ENCODE measurements at regions not wholly inside any gene's neighbourhood (a gene's known extent, or its start where the extent isn't known, plus 50 kb on each side); places are given as distances from the start of the nearest gene placed in this dataset.
"Not testable (repeated sequence)": the region's sequence is repeated elsewhere in the genome, so short reads cannot be mapped to it uniquely, and the experiment has no call there.

DNA sequence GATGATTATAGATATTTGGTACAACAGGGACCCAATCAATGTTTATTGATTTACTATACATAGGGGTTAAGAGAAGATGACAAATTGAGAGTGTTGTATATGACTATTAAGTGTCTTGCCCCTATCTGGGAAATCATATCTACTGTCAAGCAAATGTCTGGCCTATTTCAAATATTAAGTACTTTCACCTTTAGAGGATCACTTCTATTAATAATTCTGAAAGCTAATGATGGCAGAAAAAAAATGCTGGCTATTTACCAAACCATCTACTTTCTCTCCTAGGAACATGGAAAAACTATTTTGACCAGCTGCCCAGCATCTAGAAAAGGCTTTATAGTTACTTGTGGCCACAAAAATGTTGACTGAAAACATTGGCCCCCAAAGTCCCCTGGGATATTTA, 632.3 kb upstream of the ZNF385D start:
- DNase-seq (ENCODE audit: low read depth): no peak

DNA sequence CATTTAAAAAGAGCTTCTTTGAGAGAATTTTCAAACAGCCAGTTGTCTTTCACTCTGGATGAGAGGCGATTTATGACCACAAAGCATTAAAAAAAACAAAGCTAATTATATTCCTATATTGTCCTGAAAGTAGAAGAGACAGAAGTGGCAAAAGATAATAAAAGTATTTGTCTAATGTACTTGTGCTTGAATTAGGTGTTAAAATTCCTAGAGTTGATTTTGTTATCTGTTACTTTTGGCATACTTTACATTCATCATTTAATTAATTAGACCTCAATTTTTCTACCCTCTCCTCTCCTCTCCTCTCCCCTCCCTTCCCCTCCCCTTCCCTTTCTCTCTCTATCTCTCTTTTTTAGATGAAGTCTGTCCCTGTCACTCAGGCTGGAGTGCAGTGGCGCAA, 635.1 kb upstream of the ZNF385D start:
- no peak for DNase-seq (ENCODE audit: low read depth)

DNA sequence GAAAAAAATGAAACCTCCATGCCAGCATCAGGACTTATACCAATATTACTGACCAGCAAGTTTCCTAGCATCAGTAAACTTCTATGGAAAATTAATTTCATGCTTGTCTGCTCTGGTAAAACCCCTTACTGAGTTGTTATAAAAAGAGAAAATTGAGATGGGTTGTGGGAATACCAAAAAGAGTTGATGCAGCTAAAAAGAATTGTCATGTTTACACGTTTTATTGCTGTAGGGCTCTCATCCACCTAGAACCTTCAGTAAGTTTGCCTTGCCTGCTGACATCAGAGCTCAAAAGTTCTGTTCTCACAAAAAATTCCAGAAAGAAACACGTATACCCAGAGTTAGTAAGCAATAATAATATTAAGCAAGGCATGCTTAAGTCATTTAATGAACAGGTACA, 641.3 kb upstream of the ZNF385D start:
- no peak for DNase-seq (ENCODE audit: low read depth)

DNA sequence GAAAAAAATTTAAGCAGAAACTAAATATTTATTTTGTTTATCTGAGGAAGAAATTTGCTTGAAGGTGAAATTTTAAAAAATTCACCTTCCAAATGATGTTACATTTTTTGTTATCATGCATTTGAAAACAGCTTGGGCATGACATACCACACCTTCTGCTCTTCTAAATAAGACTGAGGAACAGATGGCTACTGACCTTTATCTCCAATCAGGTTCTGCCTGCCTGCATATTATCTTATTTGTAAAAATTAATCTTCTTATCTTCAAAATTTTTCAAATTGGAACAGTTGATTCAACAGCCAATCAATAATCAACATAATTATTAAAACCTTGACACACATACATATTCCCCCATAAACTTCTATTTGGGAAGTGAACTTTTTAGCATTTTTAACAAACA, 641.8 kb upstream of the ZNF385D start:
- no peak for DNase-seq (ENCODE audit: low read depth)

- DNase-seq (ENCODE audit: low read depth): peak; percentile 11
Measured at GRCh38 chr3:22399566-22399965, 648.6 kb upstream of the ZNF385D start.

DNA sequence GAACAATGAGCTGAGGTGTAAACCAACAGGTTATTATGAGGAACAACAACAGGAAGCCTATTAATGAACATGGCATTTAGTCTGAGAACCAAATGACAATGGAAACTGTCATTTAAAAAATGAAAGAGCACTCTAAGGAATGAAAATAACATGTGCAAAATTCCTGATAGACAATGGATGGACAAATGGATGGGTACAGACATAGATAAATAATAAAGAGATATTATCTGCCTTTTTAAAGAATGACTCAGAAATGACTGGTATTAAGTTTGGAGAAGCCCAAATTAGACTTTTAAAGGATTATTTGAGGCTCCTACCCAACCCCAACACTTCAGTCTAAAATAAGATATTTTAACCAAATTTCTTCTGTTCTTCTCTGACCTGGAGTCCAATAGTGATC, 650.5 kb upstream of the ZNF385D start:
- no peak for DNase-seq (ENCODE audit: low read depth)

- DNase-seq (ENCODE audit: low read depth): no peak
Measured at GRCh38 chr3:22414239-22414638, 663.2 kb upstream of the ZNF385D start.

- DNase-seq (ENCODE audit: low read depth): not testable (repeated sequence)
Measured at GRCh38 chr3:22416838-22417446, 665.9 kb upstream of the ZNF385D start.

- no peak for DNase-seq (ENCODE audit: low read depth)
Measured at GRCh38 chr3:22419261-22419660, 668.3 kb upstream of the ZNF385D start.

- DNase-seq (ENCODE audit: low read depth): no peak
Measured at GRCh38 chr3:22421589-22421988, 670.6 kb upstream of the ZNF385D start.

GRCh38 chr3:22431334-22431733, 680.3 kb upstream of the ZNF385D start:
- no peak for DNase-seq (ENCODE audit: low read depth)

GRCh38 chr3:22439626-22440025, 688.6 kb upstream of the ZNF385D start:
- DNase-seq (ENCODE audit: low read depth): no peak

- no peak for DNase-seq (ENCODE audit: low read depth)
Measured at GRCh38 chr3:22441711-22442110, 690.7 kb upstream of the ZNF385D start.

DNA sequence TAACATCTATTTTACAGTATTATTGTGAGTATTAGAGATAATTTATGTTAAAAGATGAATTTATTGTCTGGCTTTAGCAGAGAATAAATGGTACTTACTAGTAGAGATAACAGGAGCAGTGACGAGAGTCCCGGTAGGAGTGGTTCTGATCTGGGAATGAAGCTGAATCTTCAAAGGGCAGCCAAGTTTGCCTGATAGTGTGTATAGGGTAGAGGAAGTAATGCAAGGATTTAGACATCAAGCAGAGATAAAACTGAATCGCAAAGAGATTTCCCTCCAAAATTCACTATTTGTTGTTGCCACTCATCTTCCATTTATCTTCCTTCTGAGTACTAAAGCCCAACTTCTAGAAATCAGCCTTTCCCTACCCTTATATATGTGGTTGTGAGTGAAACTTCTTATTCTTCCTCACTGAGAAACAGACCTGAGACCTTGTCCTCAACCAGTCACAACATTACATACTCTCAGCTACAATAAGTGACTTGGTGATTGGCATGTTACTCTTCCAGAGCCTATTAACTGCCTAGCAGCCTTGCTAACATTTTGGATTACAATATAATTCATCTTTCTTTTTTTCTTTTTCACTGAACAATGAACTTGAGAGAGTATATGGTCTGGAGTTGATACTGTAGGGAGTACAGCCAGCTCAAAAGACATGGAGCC, 692.7 kb upstream of the ZNF385D start:
- no peak for DNase-seq (ENCODE audit: low read depth)

DNA sequence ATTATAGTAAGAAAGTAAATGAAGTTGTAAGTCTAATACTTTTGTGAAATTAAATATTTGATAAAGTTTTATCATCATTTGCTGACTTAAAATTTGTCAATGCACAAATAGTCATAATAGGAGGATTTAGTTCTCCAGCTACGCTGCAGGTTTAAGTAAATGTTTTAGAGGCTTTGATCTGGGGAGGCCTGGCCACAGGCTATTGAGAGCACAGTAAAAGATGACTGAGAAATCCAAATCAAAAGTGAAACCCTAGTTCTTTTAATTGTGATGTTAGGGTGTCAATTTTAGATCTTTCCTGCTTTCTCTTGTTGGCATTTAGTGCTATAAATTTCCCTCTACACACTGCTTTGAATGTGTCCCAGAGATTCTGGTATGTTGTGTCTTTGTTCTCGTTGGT, 694.3 kb upstream of the ZNF385D start:
- not testable (repeated sequence) for DNase-seq (ENCODE audit: low read depth)

- DNase-seq (ENCODE audit: low read depth): no peak
Measured at GRCh38 chr3:22450786-22451400, 699.9 kb upstream of the ZNF385D start.

DNA sequence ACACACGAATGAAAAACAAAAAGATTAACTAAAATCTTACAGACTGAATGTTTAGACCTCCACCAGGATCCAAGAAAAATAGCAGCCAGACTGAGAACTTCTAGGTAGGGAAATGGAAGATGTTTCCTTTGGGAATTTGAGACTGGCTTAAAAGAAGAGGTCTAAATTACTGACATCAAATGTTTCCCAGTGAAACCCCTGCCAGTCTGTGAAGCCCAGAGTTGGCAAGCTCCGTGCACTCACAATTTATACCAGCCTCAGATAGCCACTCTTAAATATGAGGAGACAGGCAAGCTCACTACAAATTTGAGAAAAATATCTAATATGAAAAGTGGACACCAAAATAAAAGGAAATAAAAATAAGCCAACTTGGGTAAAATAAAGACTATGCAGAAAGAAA, 700.5 kb upstream of the ZNF385D start:
- no peak for DNase-seq (ENCODE audit: low read depth)

DNA sequence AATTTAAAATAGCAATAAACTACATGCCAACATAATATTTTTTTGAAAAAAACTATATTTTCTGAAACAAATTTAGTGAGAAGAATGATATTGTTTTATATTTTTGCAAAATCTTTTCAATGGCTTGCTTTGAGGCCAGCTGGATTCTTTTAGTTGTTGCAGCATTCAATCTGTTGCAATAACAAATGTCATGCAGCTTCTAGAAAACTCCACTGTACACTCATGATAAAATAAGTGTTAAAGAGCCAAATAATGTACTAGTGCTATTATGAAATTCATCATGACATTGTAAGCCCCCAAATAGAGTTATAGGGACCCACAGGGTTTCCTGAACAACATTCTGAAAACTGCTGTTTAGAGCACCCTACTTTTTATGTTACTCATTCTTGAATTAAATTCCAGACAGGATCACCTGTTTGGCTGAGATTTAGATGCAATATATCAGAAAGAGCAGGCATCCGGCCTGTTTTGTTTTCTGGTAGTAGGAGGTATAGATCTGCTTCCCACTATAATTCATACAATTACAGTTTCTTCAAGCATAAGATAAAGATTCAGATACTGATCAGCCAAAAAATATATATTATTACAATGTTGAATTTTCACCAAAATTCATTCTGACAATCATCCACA, 703.0 kb upstream of the ZNF385D start:
- DNase-seq (ENCODE audit: low read depth): no peak

- no peak for DNase-seq (ENCODE audit: low read depth)
Measured at GRCh38 chr3:22469995-22470394, 719.0 kb upstream of the ZNF385D start.

DNA sequence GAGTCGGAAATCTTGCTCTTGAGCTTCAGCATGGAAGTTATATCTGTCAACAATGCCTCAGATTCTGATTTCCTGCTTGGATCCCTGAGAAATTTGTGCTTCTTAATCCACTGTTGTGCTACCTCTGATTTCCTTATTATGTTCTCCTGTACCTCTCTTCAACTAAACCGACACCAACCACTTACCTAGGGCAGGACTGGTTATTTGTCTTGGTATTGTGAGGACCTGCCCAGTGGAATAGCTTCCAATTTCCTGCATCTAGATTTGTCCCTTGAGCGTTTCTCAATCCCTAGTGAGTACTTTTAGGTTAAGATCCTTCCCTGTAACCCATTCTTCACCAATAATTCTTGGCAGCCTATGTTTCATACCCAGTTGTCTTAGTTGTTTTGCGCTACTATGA, 720.5 kb upstream of the ZNF385D start:
- DNase-seq (ENCODE audit: low read depth): no peak

- peak; percentile 44 for DNase-seq (ENCODE audit: low read depth)
Measured at GRCh38 chr3:22474706-22475445, 723.9 kb upstream of the ZNF385D start.

- no peak for DNase-seq (ENCODE audit: low read depth)
Measured at GRCh38 chr3:22475665-22476240, 724.7 kb upstream of the ZNF385D start.
